Effector memory CD4-positive, alpha-beta T cell (primary cell): ENCODE measurements at regions not wholly inside any gene's neighbourhood (a gene's known extent, or its start where the extent isn't known, plus 50 kb on each side); places are given as distances from the start of the nearest gene placed in this dataset.

Source experiments
- DNase-seq, 3 donors: peaks; one replicate each; pipeline ENCODE4 v3.0.0-alpha.2; 2020
- H3K27ac ChIP-seq: 2 replicates; pipeline ENCODE4 v1.7.0; 2013; ENCODE audit warnings: mild to moderate bottlenecking, low read length, moderate library complexity; ENCODE audit not compliant: insufficient read depth, poor library complexity, severe bottlenecking
- H3K27me3 ChIP-seq: replicated peaks from 2 replicates; pipeline ENCODE4 v1.7.0; 2013; ENCODE audit warnings: mild to moderate bottlenecking, low read length; ENCODE audit not compliant: insufficient read depth, control insufficient read depth, poor library complexity, severe bottlenecking
- H3K36me3 ChIP-seq: 2 replicates; pipeline ENCODE4 v1.7.0; 2013; ENCODE audit warnings: mild to moderate bottlenecking, low read length, moderate library complexity; ENCODE audit not compliant: control insufficient read depth, insufficient read depth
- H3K4me1 ChIP-seq: 2 replicates; pipeline ENCODE4 v1.7.0; 2013; ENCODE audit warnings: low read length, mild to moderate bottlenecking; ENCODE audit not compliant: control insufficient read depth, insufficient read depth, poor library complexity, severe bottlenecking
- H3K4me3 ChIP-seq: 2 replicates; pipeline ENCODE4 v1.7.0; 2013; ENCODE audit warnings: low read length, low read depth, mild to moderate bottlenecking; ENCODE audit not compliant: insufficient read depth, poor library complexity, severe bottlenecking
- H3K9me3 ChIP-seq: 2 replicates; pipeline ENCODE4 v1.7.0; 2013; ENCODE audit warnings: mild to moderate bottlenecking, low read length, moderate library complexity; ENCODE audit not compliant: control insufficient read depth

- Histone ChIP-seq H3K27ac (no peak overlapping the region), H3K4me3 (no peak overlapping the region), H3K36me3 (no peaks in the 10 kb centered on the region), H3K27me3 (no peaks in the 10 kb centered on the region), H3K4me1 (no peaks in the 10 kb centered on the region), H3K9me3 (no peaks in the 10 kb centered on the region)
- DNase-seq: no peak
Observed at GRCh38 chr1:93749487-93749886, 67.8 kb upstream of the BCAR3 start.

- Histone ChIP-seq H3K4me1 (no peaks in the 10 kb centered on the region), H3K27me3 (no peaks in the 10 kb centered on the region), H3K36me3 (no peaks in the 10 kb centered on the region), H3K9me3 (no peaks in the 10 kb centered on the region), H3K4me3 (no peak overlapping the region), H3K27ac (no peak overlapping the region)
- DNase-seq: no peak
Observed at GRCh38 chr1:93746021-93746812, 64.6 kb upstream of the BCAR3 start.

- H3K4me3 ChIP-seq: no peak overlapping the region
- H3K27ac ChIP-seq: no peak overlapping the region
- no peaks in the 10 kb centered on the region for H3K9me3 ChIP-seq
- no peaks in the 10 kb centered on the region for H3K36me3 ChIP-seq
- no peak for DNase-seq
- no peaks in the 10 kb centered on the region for H3K4me1 ChIP-seq
- H3K27me3 ChIP-seq: no peaks in the 10 kb centered on the region
Observed at GRCh38 chr1:93744299-93744988, 62.8 kb upstream of the BCAR3 start.

- no peak for DNase-seq
- H3K4me3 ChIP-seq: no peak overlapping the region
- no peak overlapping the region for H3K27ac ChIP-seq
- H3K36me3 ChIP-seq: no peaks in the 10 kb centered on the region
- no peaks in the 10 kb centered on the region for H3K4me1 ChIP-seq
- no peaks in the 10 kb centered on the region for H3K27me3 ChIP-seq
- H3K9me3 ChIP-seq: no peaks in the 10 kb centered on the region
Observed at GRCh38 chr1:93743465-93743864, 61.8 kb upstream of the BCAR3 start.

GRCh38 chr1:93740601-93741031 is 59.0 kb upstream of the BCAR3 start:
- H3K36me3 ChIP-seq: no peaks in the 10 kb centered on the region
- H3K27me3 ChIP-seq: no peaks in the 10 kb centered on the region
- no peaks in the 10 kb centered on the region for H3K9me3 ChIP-seq
- no peak overlapping the region for H3K4me3 ChIP-seq
- H3K27ac ChIP-seq: no peak overlapping the region
- no peaks in the 10 kb centered on the region for H3K4me1 ChIP-seq
- no peak for DNase-seq

GRCh38 chr1:93740157-93740556 is 58.5 kb upstream of the BCAR3 start:
- Histone ChIP-seq H3K27me3 (no peaks in the 10 kb centered on the region), H3K36me3 (no peaks in the 10 kb centered on the region), H3K27ac (no peak overlapping the region), H3K4me3 (no peak overlapping the region), H3K9me3 (no peaks in the 10 kb centered on the region), H3K4me1 (no peaks in the 10 kb centered on the region)
- no peak for DNase-seq

GRCh38 chr1:93739472-93739871 is 57.8 kb upstream of the BCAR3 start:
- Histone ChIP-seq H3K4me1 (no peaks in the 10 kb centered on the region), H3K27ac (no peak overlapping the region), H3K9me3 (no peaks in the 10 kb centered on the region), H3K4me3 (no peak overlapping the region), H3K27me3 (no peaks in the 10 kb centered on the region), H3K36me3 (no peaks in the 10 kb centered on the region)
- DNase-seq: no peak

GRCh38 chr1:93738926-93739325 is 57.3 kb upstream of the BCAR3 start:
- no peaks in the 10 kb centered on the region for H3K27me3 ChIP-seq
- no peak overlapping the region for H3K4me3 ChIP-seq
- no peaks in the 10 kb centered on the region for H3K36me3 ChIP-seq
- no peak for DNase-seq
- H3K4me1 ChIP-seq: no peaks in the 10 kb centered on the region
- no peaks in the 10 kb centered on the region for H3K9me3 ChIP-seq
- H3K27ac ChIP-seq: no peak overlapping the region

GRCh38 chr1:93738075-93738622 is 56.5 kb upstream of the BCAR3 start:
- no peaks in the 10 kb centered on the region for H3K4me1 ChIP-seq
- no peaks in the 10 kb centered on the region for H3K36me3 ChIP-seq
- H3K27me3 ChIP-seq: no peaks in the 10 kb centered on the region
- no peak overlapping the region for H3K4me3 ChIP-seq
- DNase-seq: no peak
- no peak overlapping the region for H3K27ac ChIP-seq
- no peaks in the 10 kb centered on the region for H3K9me3 ChIP-seq

- H3K4me1 ChIP-seq: no peaks in the 10 kb centered on the region
- H3K27ac ChIP-seq: no peak overlapping the region
Observed at GRCh38 chr1:93735722-93736121, 54.1 kb upstream of the BCAR3 start.

More at GRCh38 chr1:93735722-93736121, 54.1 kb upstream of the BCAR3 start:
- DNase-seq: no peak
- Histone ChIP-seq H3K27me3 (no peaks in the 10 kb centered on the region), H3K9me3 (no peaks in the 10 kb centered on the region), H3K36me3 (no peaks in the 10 kb centered on the region), H3K4me3 (no peak overlapping the region)
